Left lung (tissue), 4 donors: ENCODE measurements at regions not wholly inside any gene's neighbourhood (a gene's known extent, or its start where the extent isn't known, plus 50 kb on each side); places are given as distances from the start of the nearest gene placed in this dataset.

Experiments
- ATAC-seq: fragments of 200-7000 bp; cut with Tn5 transposase; one replicate; pipeline ENCODE4 v1.9.1; 2020; ENCODE audit warnings: moderate library complexity
- DNase-seq, 4 donors: peaks; one replicate each; pipeline ENCODE4 v3.0.0-alpha.2; 2013 to 2020
- H3K27ac ChIP-seq, 2 donors: fragments of 200-600 bp; sonication (generic) in 1 of 2; one replicate each; pipeline versions ENCODE4 v1.5.0 to v1.8.0; 2020 to 2021
- H3K27me3 ChIP-seq, 2 donors: fragments of 200-600 bp; sonication (generic) in 1 of 2; one replicate each; pipeline versions ENCODE4 v1.5.0 to v1.8.0; 2020 to 2021
- H3K36me3 ChIP-seq, 2 donors: fragments of 200-600 bp; sonication (generic) in 1 of 2; one replicate each; pipeline versions ENCODE4 v1.5.0 to v1.8.0; 2020 to 2021
- H3K4me1 ChIP-seq, 2 donors: fragments of 200-600 bp; one replicate each; pipeline ENCODE4 v1.8.0; 2021
- H3K4me3 ChIP-seq, 2 donors: fragments of 200-600 bp; sonication (generic) in 1 of 2; one replicate each; pipeline versions ENCODE4 v1.5.0 to v1.8.0; 2020 to 2021; ENCODE audit warnings: mild to moderate bottlenecking in 1 of 2
- H3K9me3 ChIP-seq, 2 donors: fragments of 200-600 bp; sonication (generic) in 1 of 2; one replicate each; pipeline versions ENCODE4 v1.5.0 to v1.8.0; 2020 to 2021
- CTCF ChIP-seq, 2 donors: fragments of 200-600 bp; sonication (generic) in 1 of 2; IDR thresholded peaks; one replicate each; pipeline versions ENCODE4 v1.5.0 to v1.8.0; 2021; ENCODE audit warnings: antibody characterized with exemption in 2 of 2
- intact Hi-C, 2 donors: fragments of 100-400 bp; cut with DNase I; formaldehyde crosslinking; loops; one replicate each; pipeline versions ENCODE4 v1.11.2 to v1.14.2; 2022
- donor health status: DM: no; HTN: yes; CAD: no.
- donor health status: DM: no; HTN: no; CAD: no.

DNA sequence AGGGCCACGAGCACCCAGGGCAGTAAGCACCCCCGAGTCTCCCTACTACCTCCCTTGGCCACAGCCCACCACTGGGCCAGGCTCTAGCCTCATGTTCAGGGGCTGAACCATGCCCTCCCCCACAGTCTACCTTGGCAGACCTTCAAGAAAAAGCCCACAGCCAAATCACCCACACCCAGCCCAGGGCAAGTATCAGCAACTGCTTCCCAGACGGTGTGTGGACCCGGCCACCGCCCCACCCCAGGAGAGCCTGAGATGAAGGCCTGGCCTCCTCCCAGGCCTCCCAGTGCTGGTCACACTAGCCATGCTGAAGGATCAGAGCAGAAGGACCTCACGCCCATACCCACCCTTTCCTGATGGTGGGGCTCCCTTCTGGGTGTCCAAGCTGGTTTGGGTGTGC lies 92.0 kb upstream of the LINGO1 start:
- H3K27ac ChIP-seq, result no peak overlapping the region
- intact Hi-C loops, result no loop called here
- no peaks in the 10 kb centered on the region for H3K4me1 ChIP-seq
- ATAC-seq, result no peak
- no peak overlapping the region for H3K4me3 ChIP-seq
- no peak for TF ChIP-seq CTCF (IDR thresholded peaks at IDR 0.05)
- no peaks in the 10 kb centered on the region for H3K36me3 ChIP-seq
- H3K9me3 ChIP-seq, result no peaks in the 10 kb centered on the region
- H3K27me3 ChIP-seq, result peaks cover 0 to 67% of the 10 kb centered on the region in 2 donors
- DNase-seq, result no peak

- Histone ChIP-seq H3K4me3 (no peak overlapping the region), H3K36me3 (no peaks in the 10 kb centered on the region), H3K27me3 (peaks cover 0 to 58% of the 10 kb centered on the region in 2 donors), H3K9me3 (no peaks in the 10 kb centered on the region), H3K27ac (no peak overlapping the region), H3K4me1 (no peaks in the 10 kb centered on the region)
- ATAC-seq, result no peak
- intact Hi-C loops, result no loop called here
- TF ChIP-seq CTCF (IDR thresholded peaks at IDR 0.05), result no peak
- peak in 1 of 4 donors; percentile 63 for DNase-seq
These were observed 91.0 kb upstream of the LINGO1 start for GRCh38 chr15:77723756-77724155.

DNA sequence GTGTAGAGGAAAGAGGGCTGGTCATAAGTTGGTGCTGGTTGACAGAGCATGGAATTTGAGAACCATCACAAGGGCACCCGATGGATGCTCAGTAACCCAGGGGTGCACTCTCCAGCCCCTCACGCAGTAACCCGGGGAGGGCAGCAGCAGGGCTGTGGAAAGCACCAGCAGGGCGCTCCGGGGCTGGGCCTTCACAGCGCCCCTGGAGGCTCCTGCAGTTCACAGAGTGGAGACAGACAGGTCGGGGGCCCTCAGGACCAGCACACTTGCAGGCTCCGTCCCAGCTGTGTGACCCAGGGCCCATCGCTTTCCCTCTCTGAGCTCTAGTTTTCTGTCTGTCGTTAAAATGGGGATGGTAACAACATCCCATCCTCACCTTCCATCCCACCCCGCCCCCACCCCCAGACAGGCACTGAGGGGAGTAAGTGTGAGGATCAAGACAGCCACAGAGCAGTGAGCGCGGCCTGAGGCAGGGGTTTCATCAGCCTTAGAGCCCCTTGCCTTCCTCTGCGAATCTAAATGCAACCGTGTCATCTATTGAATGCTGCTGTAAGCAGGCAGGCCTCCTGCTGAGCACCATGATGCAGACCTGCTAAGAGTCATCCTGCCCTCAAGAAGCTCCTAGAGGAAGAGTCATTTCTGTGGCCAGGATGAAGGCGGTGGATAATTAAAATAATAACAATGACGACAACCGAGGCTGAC lies 90.2 kb upstream of the LINGO1 start:
- DNase-seq (peak in 1 of 4 donors; percentile 43), ATAC-seq (no peak)
- Histone ChIP-seq H3K27ac (no peak overlapping the region), H3K4me3 (no peak overlapping the region), H3K27me3 (peaks cover 0 to 53% of the 10 kb centered on the region in 2 donors), H3K36me3 (no peaks in the 10 kb centered on the region), H3K4me1 (no peaks in the 10 kb centered on the region), H3K9me3 (no peaks in the 10 kb centered on the region)
- no peak for TF ChIP-seq CTCF (IDR thresholded peaks at IDR 0.05)
- intact Hi-C loops, result no loop called here

GRCh38 chr15:77721963-77722362 lies 89.3 kb upstream of the LINGO1 start:
- intact Hi-C loops, result no loop called here
- no peaks in the 10 kb centered on the region for H3K36me3 ChIP-seq
- ATAC-seq (no peak), DNase-seq (peak in 1 of 4 donors; percentile 28)
- H3K27me3 ChIP-seq, result peaks cover 0 to 61% of the 10 kb centered on the region in 2 donors
- no peaks in the 10 kb centered on the region for H3K4me1 ChIP-seq
- no peaks in the 10 kb centered on the region for H3K9me3 ChIP-seq
- H3K27ac ChIP-seq, result no peak overlapping the region
- TF ChIP-seq CTCF (IDR thresholded peaks at IDR 0.05), result no peak
- H3K4me3 ChIP-seq, result no peak overlapping the region

GRCh38 chr15:77720655-77721054 lies 87.9 kb upstream of the LINGO1 start:
- no peaks in the 10 kb centered on the region for H3K36me3 ChIP-seq
- ATAC-seq (no peak), DNase-seq (peak in 1 of 4 donors; percentile 51)
- H3K27me3 ChIP-seq, result peaks cover 0 to 68% of the 10 kb centered on the region in 2 donors
- H3K4me1 ChIP-seq, result no peaks in the 10 kb centered on the region
- H3K4me3 ChIP-seq, result no peak overlapping the region
- H3K27ac ChIP-seq, result no peak overlapping the region
- intact Hi-C loops, result no loop called here
- TF ChIP-seq CTCF (IDR thresholded peaks at IDR 0.05), result no peak
- no peaks in the 10 kb centered on the region for H3K9me3 ChIP-seq
